Fibroblast of mammary gland (primary cell): ENCODE measurements at regions not wholly inside any gene's neighbourhood (a gene's known extent, or its start where the extent isn't known, plus 50 kb on each side); places are given as distances from the start of the nearest gene placed in this dataset.

ENCODE experiments used
- DNase-seq: peaks from one replicate; pipeline ENCODE4 v3.0.0-alpha.2; 2010; ENCODE audit warnings: low read depth
- H3K4me3 ChIP-seq: 2 replicates; pipeline ENCODE4 v1.5.1; 2011; ENCODE audit warnings: low read depth, mild to moderate bottlenecking, low read length, moderate library complexity; ENCODE audit not compliant: control insufficient read depth
- TF ChIP-seq, protein P1 (sequence below): conservative IDR thresholded peaks from 2 replicates; pipeline ENCODE4 v1.5.1; 2011; ENCODE audit warnings: low read depth, low read length, inconsistent platforms; ENCODE audit not compliant: control insufficient read depth, insufficient read depth

GRCh38 chr17:77526728-77527350 is 386.1 kb downstream of the SEC14L1 start:
- TF ChIP-seq, protein P1, sequence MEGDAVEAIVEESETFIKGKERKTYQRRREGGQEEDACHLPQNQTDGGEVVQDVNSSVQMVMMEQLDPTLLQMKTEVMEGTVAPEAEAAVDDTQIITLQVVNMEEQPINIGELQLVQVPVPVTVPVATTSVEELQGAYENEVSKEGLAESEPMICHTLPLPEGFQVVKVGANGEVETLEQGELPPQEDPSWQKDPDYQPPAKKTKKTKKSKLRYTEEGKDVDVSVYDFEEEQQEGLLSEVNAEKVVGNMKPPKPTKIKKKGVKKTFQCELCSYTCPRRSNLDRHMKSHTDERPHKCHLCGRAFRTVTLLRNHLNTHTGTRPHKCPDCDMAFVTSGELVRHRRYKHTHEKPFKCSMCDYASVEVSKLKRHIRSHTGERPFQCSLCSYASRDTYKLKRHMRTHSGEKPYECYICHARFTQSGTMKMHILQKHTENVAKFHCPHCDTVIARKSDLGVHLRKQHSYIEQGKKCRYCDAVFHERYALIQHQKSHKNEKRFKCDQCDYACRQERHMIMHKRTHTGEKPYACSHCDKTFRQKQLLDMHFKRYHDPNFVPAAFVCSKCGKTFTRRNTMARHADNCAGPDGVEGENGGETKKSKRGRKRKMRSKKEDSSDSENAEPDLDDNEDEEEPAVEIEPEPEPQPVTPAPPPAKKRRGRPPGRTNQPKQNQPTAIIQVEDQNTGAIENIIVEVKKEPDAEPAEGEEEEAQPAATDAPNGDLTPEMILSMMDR, result no peak
- no peak overlapping the region for H3K4me3 ChIP-seq
- no peak for DNase-seq

DNA sequence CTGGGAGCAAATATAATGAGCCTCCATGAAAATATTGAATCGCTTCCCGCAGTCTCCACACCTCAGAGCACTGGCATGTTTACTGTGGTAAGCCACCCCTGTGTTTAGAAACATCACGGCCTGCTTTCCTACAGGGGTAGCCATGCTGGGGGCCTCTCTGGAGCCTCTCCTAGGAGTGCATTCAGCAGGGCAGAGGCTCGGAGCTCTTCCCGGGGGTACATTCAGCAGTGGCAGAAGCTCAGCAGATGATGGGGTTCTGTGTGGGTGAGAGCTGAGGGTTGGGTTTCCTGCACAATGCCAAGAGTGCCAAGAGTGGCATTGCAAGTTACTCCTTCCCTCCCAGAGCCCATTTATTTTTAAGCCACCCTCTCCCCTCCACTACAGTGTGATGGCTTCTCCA is 386.6 kb downstream of the SEC14L1 start:
- no peak overlapping the region for H3K4me3 ChIP-seq
- TF ChIP-seq, protein P1, result no peak

GRCh38 chr17:77527836-77528505 is 387.2 kb downstream of the SEC14L1 start:
- DNase-seq, result no peak
- TF ChIP-seq, protein P1, result no peak
- no peak overlapping the region for H3K4me3 ChIP-seq

More for the DNA sequence above, 386.6 kb downstream of the SEC14L1 start:
- DNase-seq, result no peak

- H3K4me3 ChIP-seq, result no peak overlapping the region
Observed at GRCh38 chr17:77528516-77529327, 388.0 kb downstream of the SEC14L1 start.

GRCh38 chr17:77529328-77529650 is 388.5 kb downstream of the SEC14L1 start:
- DNase-seq, result no peak
- TF ChIP-seq, protein P1, result no peak
- H3K4me3 ChIP-seq, result no peak overlapping the region

More at GRCh38 chr17:77528516-77529327, 388.0 kb downstream of the SEC14L1 start:
- no peak for DNase-seq
- TF ChIP-seq, protein P1, result no peak

- TF ChIP-seq, protein P1, result no peak
- DNase-seq, result no peak
- no peak overlapping the region for H3K4me3 ChIP-seq
Observed at GRCh38 chr17:77530591-77530990, 389.8 kb downstream of the SEC14L1 start.
